ENCODE measurements at regions not wholly inside any gene's neighbourhood (a gene's known extent, or its start where the extent isn't known, plus 50 kb on each side); places are given as distances from the start of the nearest gene placed in this dataset.

DNA sequence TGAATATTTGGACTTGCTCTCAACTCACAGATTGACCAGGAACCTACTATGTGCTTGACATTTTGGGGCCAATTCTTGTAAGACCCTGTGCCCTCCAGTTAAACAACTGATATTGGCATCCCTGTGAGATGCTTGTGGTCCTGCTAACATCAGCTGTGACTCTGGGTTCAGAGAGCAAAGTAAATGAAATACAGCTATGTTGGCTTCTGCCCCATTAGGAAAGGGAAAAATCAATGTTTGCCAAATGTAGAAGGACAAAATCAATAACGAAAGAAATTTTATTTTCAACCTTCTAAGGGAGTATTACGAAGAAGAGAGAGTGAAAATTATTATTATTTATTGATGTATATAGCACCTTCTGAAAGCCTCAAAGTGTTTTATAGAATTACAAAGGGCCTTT lies 266.9 kb upstream of the ARID1B start:
- no peak for DNase-seq (ENCODE audit: low spot score)

DNA sequence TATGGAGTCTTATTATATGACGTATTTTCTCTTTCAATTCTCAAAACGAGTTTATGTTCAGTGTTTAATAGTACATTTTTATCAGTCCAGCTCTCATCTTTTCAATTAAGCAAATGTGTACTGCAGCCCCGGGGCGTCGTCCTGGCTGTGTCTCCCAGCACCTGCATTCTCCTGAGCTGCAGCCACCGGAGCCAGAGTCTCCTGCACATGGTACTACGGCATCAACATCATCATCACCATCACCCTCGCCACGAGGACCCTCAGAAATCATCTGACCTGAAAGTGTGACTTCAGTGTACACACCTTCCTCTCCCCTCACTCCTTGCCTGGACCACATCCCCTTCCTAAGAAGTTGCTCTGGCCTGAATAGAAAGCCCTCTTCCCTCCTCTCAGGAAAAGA lies 267.7 kb upstream of the ARID1B start:
- no peak overlapping the region for H3K4me3 ChIP-seq
- no peaks in the 10 kb centered on the region for H3K9me3 ChIP-seq
- no peaks in the 10 kb centered on the region for H3K27me3 ChIP-seq (replicated peaks; ENCODE audit: insufficient read depth)
- no peak for TF ChIP-seq POLR2AphosphoS5 (IDR thresholded peaks at IDR 0.05)
- no peak for TF ChIP-seq POLR2A (IDR thresholded peaks at IDR 0.05)
- TF ChIP-seq, protein P1, sequence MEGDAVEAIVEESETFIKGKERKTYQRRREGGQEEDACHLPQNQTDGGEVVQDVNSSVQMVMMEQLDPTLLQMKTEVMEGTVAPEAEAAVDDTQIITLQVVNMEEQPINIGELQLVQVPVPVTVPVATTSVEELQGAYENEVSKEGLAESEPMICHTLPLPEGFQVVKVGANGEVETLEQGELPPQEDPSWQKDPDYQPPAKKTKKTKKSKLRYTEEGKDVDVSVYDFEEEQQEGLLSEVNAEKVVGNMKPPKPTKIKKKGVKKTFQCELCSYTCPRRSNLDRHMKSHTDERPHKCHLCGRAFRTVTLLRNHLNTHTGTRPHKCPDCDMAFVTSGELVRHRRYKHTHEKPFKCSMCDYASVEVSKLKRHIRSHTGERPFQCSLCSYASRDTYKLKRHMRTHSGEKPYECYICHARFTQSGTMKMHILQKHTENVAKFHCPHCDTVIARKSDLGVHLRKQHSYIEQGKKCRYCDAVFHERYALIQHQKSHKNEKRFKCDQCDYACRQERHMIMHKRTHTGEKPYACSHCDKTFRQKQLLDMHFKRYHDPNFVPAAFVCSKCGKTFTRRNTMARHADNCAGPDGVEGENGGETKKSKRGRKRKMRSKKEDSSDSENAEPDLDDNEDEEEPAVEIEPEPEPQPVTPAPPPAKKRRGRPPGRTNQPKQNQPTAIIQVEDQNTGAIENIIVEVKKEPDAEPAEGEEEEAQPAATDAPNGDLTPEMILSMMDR (IDR thresholded peaks at IDR 0.05), result no peak
- H3K27ac ChIP-seq, result no peak overlapping the region
- H3K36me3 ChIP-seq, result no peaks in the 10 kb centered on the region
- intact Hi-C loops (cut with DNase I), result no loop called here
- DNase-seq (ENCODE audit: low spot score), result no peak
- 77% methylated on average over 9 of the region's 9 CpGs for WGBS
- no peaks in the 10 kb centered on the region for H3K4me1 ChIP-seq (replicated peaks)

More for the DNA sequence above, 266.9 kb upstream of the ARID1B start:
- Histone ChIP-seq H3K4me3 (no peak overlapping the region), H3K9me3 (no peaks in the 10 kb centered on the region), H3K4me1 (replicated peaks) (no peaks in the 10 kb centered on the region), H3K36me3 (no peaks in the 10 kb centered on the region), H3K27me3 (replicated peaks; ENCODE audit: insufficient read depth) (no peaks in the 10 kb centered on the region), H3K27ac (no peak overlapping the region)
- TF ChIP-seq POLR2A (IDR thresholded peaks at IDR 0.05), result no peak
- TF ChIP-seq POLR2AphosphoS5 (IDR thresholded peaks at IDR 0.05), result no peak
- TF ChIP-seq, protein P1 (IDR thresholded peaks at IDR 0.05), result no peak
- intact Hi-C loops (cut with DNase I), result no loop called here
- WGBS, result 71% methylated on average over 2 of the region's 2 CpGs

DNA sequence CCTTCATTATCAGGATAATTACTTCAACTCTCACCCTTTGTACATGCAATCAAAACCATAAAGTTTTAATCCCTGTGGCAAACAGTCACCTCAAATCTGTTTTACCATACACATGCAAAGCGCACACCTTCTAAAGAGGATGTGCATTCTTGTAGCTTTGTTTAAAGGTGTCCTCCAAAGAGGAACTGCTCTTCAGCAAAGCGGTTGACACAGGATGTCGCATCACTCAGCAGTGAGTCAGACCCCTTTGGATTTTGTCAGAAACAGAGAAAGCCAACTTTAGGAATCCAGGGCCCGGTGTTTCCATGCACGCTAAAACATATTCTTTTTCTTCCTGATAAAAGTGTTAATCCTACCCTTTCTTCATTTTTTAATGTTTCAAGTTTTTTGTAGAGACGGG lies 268.3 kb upstream of the ARID1B start:
- Histone ChIP-seq H3K27me3 (replicated peaks; ENCODE audit: insufficient read depth) (no peaks in the 10 kb centered on the region), H3K27ac (no peak overlapping the region), H3K36me3 (no peaks in the 10 kb centered on the region), H3K9me3 (no peaks in the 10 kb centered on the region), H3K4me3 (no peak overlapping the region), H3K4me1 (replicated peaks) (no peaks in the 10 kb centered on the region)
- no peak for DNase-seq (ENCODE audit: low spot score)
- intact Hi-C loops (cut with DNase I), result no loop called here
- TF ChIP-seq POLR2AphosphoS5 (IDR thresholded peaks at IDR 0.05) (no peak), POLR2A (IDR thresholded peaks at IDR 0.05) (no peak)
- TF ChIP-seq, protein P1 (IDR thresholded peaks at IDR 0.05), result no peak
- WGBS, result 90% methylated on average over 6 of the region's 6 CpGs

DNA sequence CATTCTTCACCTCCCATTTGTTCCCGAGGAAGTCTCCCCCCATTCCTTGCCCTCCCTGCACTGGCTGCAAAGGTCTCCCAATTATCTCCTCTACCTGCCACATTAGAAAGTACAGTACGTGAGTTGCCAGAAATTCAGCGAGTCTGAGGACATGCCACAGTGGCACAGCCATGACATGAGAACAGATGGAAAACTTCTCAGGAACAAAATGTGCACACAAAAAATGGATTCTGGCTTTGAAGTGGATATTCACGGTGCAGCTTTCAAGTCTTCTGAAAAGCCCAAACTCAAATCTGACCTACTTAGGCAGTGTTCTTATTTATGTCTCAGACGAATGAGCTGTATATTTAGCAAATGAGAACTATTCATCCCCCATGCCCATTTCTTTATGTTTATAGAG lies 269.1 kb upstream of the ARID1B start:
- WGBS, result 57% methylated on average over 5 of the region's 5 CpGs
- intact Hi-C loops (cut with DNase I), result no loop called here

DNA sequence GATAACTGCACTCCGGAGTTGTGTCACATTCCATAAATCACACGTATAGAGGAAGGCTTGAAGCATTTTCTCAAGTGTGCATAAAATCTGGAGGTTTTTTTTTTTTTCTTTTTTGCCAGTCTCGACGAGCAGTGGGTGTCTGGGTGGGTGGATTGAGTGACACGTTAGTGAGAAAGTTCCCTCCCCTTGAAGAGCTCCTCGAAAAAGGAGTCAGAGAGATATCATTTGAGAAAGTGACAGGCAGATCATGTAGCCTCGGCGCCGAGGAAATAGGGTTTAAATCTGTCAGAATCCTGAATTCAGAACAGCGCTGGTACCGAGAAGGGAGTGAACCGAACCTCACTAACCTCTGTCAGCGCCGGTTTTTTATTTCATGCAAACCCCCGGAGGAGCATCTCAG lies 269.5 kb upstream of the ARID1B start:
- WGBS, result 55% methylated on average over 15 of the region's 15 CpGs
- Histone ChIP-seq H3K36me3 (no peaks in the 10 kb centered on the region), H3K4me3 (no peak overlapping the region), H3K27me3 (replicated peaks; ENCODE audit: insufficient read depth) (no peaks in the 10 kb centered on the region), H3K9me3 (no peaks in the 10 kb centered on the region), H3K27ac (no peak overlapping the region), H3K4me1 (replicated peaks) (no peaks in the 10 kb centered on the region)
- DNase-seq (ENCODE audit: low spot score), result no peak
- no peak for TF ChIP-seq POLR2A (IDR thresholded peaks at IDR 0.05)
- TF ChIP-seq, protein P1 (IDR thresholded peaks at IDR 0.05), result no peak
- no peak for TF ChIP-seq POLR2AphosphoS5 (IDR thresholded peaks at IDR 0.05)
- intact Hi-C loops (cut with DNase I), result no loop called here

More for the DNA sequence above, 269.1 kb upstream of the ARID1B start:
- DNase-seq (ENCODE audit: low spot score), result no peak
- H3K4me1 ChIP-seq (replicated peaks), result no peaks in the 10 kb centered on the region
- no peaks in the 10 kb centered on the region for H3K9me3 ChIP-seq
- H3K27ac ChIP-seq, result no peak overlapping the region
- no peaks in the 10 kb centered on the region for H3K36me3 ChIP-seq
- H3K27me3 ChIP-seq (replicated peaks; ENCODE audit: insufficient read depth), result no peaks in the 10 kb centered on the region
- H3K4me3 ChIP-seq, result no peak overlapping the region
- TF ChIP-seq POLR2A (IDR thresholded peaks at IDR 0.05) (no peak), POLR2AphosphoS5 (IDR thresholded peaks at IDR 0.05) (no peak)
- TF ChIP-seq, protein P1 (IDR thresholded peaks at IDR 0.05), result no peak

All from prostate gland (tissue), 2 donors.